Thyroid gland (tissue), 4 donors: ENCODE measurements at regions not wholly inside any gene's neighbourhood (a gene's known extent, or its start where the extent isn't known, plus 50 kb on each side); places are given as distances from the start of the nearest gene placed in this dataset.

Experiments used
- CTCF ChIP-seq, 6 experiments: fragments of 200-600 bp in 3 of 6; fragments of 450-650 bp in 3 of 6; sonication (generic) in 3 of 6; IDR thresholded peaks; one replicate each; pipeline ENCODE4 v1.5.1; 2016 to 2019; ENCODE audit warnings: antibody characterized with exemption in 6 of 6, mild to moderate bottlenecking in 2 of 6, inconsistent platforms in 1 of 6, moderate library complexity in 1 of 6
- POLR2A ChIP-seq, 2 donors: fragments of 450-650 bp; IDR thresholded peaks; one replicate each; pipeline ENCODE4 v1.6.1; 2017; ENCODE audit warnings: antibody characterized with exemption in 2 of 2, mild to moderate bottlenecking in 2 of 2, moderate library complexity in 1 of 2

DNA sequence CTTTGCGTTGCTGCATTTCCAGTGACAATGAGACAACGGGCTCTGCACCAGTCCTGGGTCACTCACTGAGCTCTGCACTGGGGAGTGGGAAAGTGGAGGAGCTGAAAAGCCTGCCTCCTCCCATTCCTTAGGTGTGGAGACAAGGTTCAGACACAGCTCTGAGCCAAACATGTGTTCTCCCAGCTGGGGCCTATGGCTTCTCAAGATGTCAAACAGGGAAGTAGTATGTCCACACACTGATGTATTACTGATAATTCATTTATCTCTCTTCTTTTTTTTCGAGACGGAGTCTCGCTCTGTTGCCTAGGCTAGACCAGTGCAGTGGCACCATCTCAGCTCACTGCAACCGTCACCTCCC is 90.2 kb upstream of the SLC4A7 start:
- no peak for TF ChIP-seq POLR2A (IDR thresholded peaks at IDR 0.05)
- TF ChIP-seq CTCF (IDR thresholded peaks at IDR 0.05) = no peak
